Renal pelvis (tissue), 1 donor: ENCODE measurements at regions not wholly inside any gene's neighbourhood (a gene's known extent, or its start where the extent isn't known, plus 50 kb on each side); places are given as distances from the start of the nearest gene placed in this dataset.
A peak's percentile ranks its signal among the peaks of the same experiment; 100 is the strongest.

ENCODE experiments used
- DNase-seq: peaks from one replicate; pipeline ENCODE4 v3.0.0-alpha.2; 2013

GRCh38 chr18:41459656-41460055 lies 495.4 kb upstream of the PIK3C3 start:
- DNase-seq, result no peak

- DNase-seq, result peak; percentile 1
Observed at GRCh38 chr18:41458376-41458775, 496.7 kb upstream of the PIK3C3 start.

GRCh38 chr18:41457765-41458326 lies 497.2 kb upstream of the PIK3C3 start:
- DNase-seq, result no peak

- no peak for DNase-seq
Observed at GRCh38 chr18:41456831-41457230, 498.2 kb upstream of the PIK3C3 start.

GRCh38 chr18:41449612-41450011 lies 505.4 kb upstream of the PIK3C3 start:
- DNase-seq, result no peak

- no peak for DNase-seq
Observed at GRCh38 chr18:41444943-41445342, 510.1 kb upstream of the PIK3C3 start.

GRCh38 chr18:41436772-41437171 lies 518.3 kb upstream of the PIK3C3 start:
- no peak for DNase-seq

- DNase-seq, result no peak
Observed at GRCh38 chr18:41418598-41418997, 536.4 kb upstream of the PIK3C3 start.

- DNase-seq, result no peak
Observed at GRCh38 chr18:41416044-41416443, 539.0 kb upstream of the PIK3C3 start.

- DNase-seq, result no peak
Observed at GRCh38 chr18:41410006-41410405, 545.0 kb upstream of the PIK3C3 start.

- no peak for DNase-seq
Observed at GRCh38 chr18:41406834-41407233, 548.2 kb upstream of the PIK3C3 start.

GRCh38 chr18:41396861-41397260 lies 558.2 kb upstream of the PIK3C3 start:
- no peak for DNase-seq

- DNase-seq, result no peak
Observed at GRCh38 chr18:41396211-41396610, 558.8 kb upstream of the PIK3C3 start.

- DNase-seq, result no peak
Observed at GRCh38 chr18:41395695-41396094, 559.3 kb upstream of the PIK3C3 start.

GRCh38 chr18:41391616-41392595 lies 563.1 kb upstream of the PIK3C3 start:
- DNase-seq, result peak; percentile 60

GRCh38 chr18:41390309-41390708 lies 564.7 kb upstream of the PIK3C3 start:
- DNase-seq, result no peak

- peak; percentile 49 for DNase-seq
Observed at GRCh38 chr18:41378598-41378997, 576.4 kb upstream of the PIK3C3 start.

GRCh38 chr18:41373612-41374011 lies 581.4 kb upstream of the PIK3C3 start:
- no peak for DNase-seq

- no peak for DNase-seq
Observed at GRCh38 chr18:41372046-41372665, 582.9 kb upstream of the PIK3C3 start.

- no peak for DNase-seq
Observed at GRCh38 chr18:41371156-41372045, 583.6 kb upstream of the PIK3C3 start.

- DNase-seq, result no peak
Observed at GRCh38 chr18:41370740-41371139, 584.3 kb upstream of the PIK3C3 start.

GRCh38 chr18:41357708-41358107 lies 597.3 kb upstream of the PIK3C3 start:
- DNase-seq, result no peak
